Lung (tissue), 11 donors: ENCODE measurements at regions not wholly inside any gene's neighbourhood (a gene's known extent, or its start where the extent isn't known, plus 50 kb on each side); places are given as distances from the start of the nearest gene placed in this dataset.

Experiments used
- ATAC-seq: fragments of 200-7000 bp; cut with Tn5 transposase; one replicate; pipeline ENCODE4 v1.9.1; 2020; ENCODE audit warnings: moderate number of reproducible peaks; ENCODE audit not compliant: insufficient read depth, low FRiP score
- DNase-seq, 3 donors: peaks; one replicate each; pipeline ENCODE4 v3.0.0-alpha.2; 2013 to 2017
- H3K27ac ChIP-seq, 2 donors: one replicate each; pipeline ENCODE4 v1.5.1; 2013; ENCODE audit warnings: mild to moderate bottlenecking in 2 of 2, moderate library complexity in 2 of 2, control low read depth in 1 of 2, inconsistent platforms in 1 of 2, low read depth in 1 of 2, low read length in 1 of 2
- H3K27me3 ChIP-seq, 3 donors: one replicate each; pipeline ENCODE4 v1.5.1; 2013; ENCODE audit warnings: low read length in 2 of 3; ENCODE audit not compliant: control insufficient read depth in 3 of 3, insufficient read depth in 3 of 3
- H3K36me3 ChIP-seq, 4 donors: one replicate each; pipeline ENCODE4 v1.5.1; 2013; ENCODE audit warnings: low read length in 4 of 4, mild to moderate bottlenecking in 1 of 4, moderate library complexity in 1 of 4; ENCODE audit not compliant: control insufficient read depth in 4 of 4, insufficient read depth in 4 of 4
- H3K4me1 ChIP-seq, 5 donors: one replicate each; pipeline ENCODE4 v1.5.1; 2013; ENCODE audit warnings: low read length in 5 of 5, mild to moderate bottlenecking in 2 of 5, moderate library complexity in 1 of 5; ENCODE audit not compliant: control insufficient read depth in 5 of 5, insufficient read depth in 5 of 5
- H3K4me3 ChIP-seq: one replicate; pipeline ENCODE4 v1.5.1; 2013; ENCODE audit warnings: mild to moderate bottlenecking, control low read depth, moderate library complexity
- H3K9ac ChIP-seq, 2 donors: one replicate each; pipeline ENCODE4 v1.5.1; 2013; ENCODE audit warnings: low read length in 2 of 2, control low read depth in 1 of 2; ENCODE audit not compliant: insufficient read depth in 1 of 2
- H3K9me3 ChIP-seq, 4 donors: one replicate each; pipeline ENCODE4 v1.5.1; 2013; ENCODE audit warnings: low read length in 3 of 4, mild to moderate bottlenecking in 1 of 4, moderate library complexity in 1 of 4; ENCODE audit not compliant: control insufficient read depth in 4 of 4, insufficient read depth in 3 of 4
- CTCF ChIP-seq: IDR thresholded peaks from 2 replicates; pipeline ENCODE4 v1.5.1; 2012; ENCODE audit warnings: mild to moderate bottlenecking; ENCODE audit errors: control extremely low read depth, extremely low read depth
- WGBS, 2 donors: extraction: QIAGEN DNeasy Blood & Tissue Kit; methylation state at CpG; one replicate each; pipeline ENCODE4 v1.1.7; 2013; 5-methylcytosine and 5-hydroxymethylcytosine counted together
- donor health status: control.
- donor health status: control.
- donor health status: Bipolar disorder and iron deficiency.
- donor health status: healthy.
- donor health status: DM: yes; HTN: yes; CAD: no.

- no peak overlapping the region for H3K4me3 ChIP-seq
- peak in 1 of 3 donors; percentile 20 for DNase-seq
- ATAC-seq = no peak
- no peak overlapping the region for H3K27ac ChIP-seq
- H3K27me3 ChIP-seq = no peaks in the 10 kb centered on the region
- 39 to 50% methylated on average over 3 of the region's 3 CpGs for WGBS, 2 donors
- H3K9me3 ChIP-seq = peaks cover 0 to 2% (median 0%) of the 10 kb centered on the region in 4 donors
- H3K36me3 ChIP-seq = no peaks in the 10 kb centered on the region
- H3K9ac ChIP-seq = no peak overlapping the region
- TF ChIP-seq CTCF = no peak
- peaks cover 0 to 7% (median 0%) of the 10 kb centered on the region in 5 donors for H3K4me1 ChIP-seq
Observed at GRCh38 chr13:67438465-67438864, 208.3 kb upstream of the PCDH9 start.

GRCh38 chr13:67437244-67437643 is 207.1 kb upstream of the PCDH9 start:
- no peak for DNase-seq
- H3K4me3 ChIP-seq = no peak overlapping the region
- H3K9ac ChIP-seq = no peak overlapping the region
- 58 to 71% methylated on average over 5 of the region's 5 CpGs for WGBS, 2 donors
- no peak for TF ChIP-seq CTCF
- ATAC-seq = no peak
- no peak overlapping the region for H3K27ac ChIP-seq
- H3K4me1 ChIP-seq = peaks cover 0 to 7% (median 0%) of the 10 kb centered on the region in 5 donors
- peaks cover 0 to 2% (median 0%) of the 10 kb centered on the region in 4 donors for H3K9me3 ChIP-seq
- no peaks in the 10 kb centered on the region for H3K27me3 ChIP-seq
- no peaks in the 10 kb centered on the region for H3K36me3 ChIP-seq

GRCh38 chr13:67421475-67421874 is 191.3 kb upstream of the PCDH9 start:
- no peaks in the 10 kb centered on the region for H3K27me3 ChIP-seq
- H3K4me3 ChIP-seq = no peak overlapping the region
- no peaks in the 10 kb centered on the region for H3K36me3 ChIP-seq
- TF ChIP-seq CTCF = no peak
- no peaks in the 10 kb centered on the region for H3K9me3 ChIP-seq
- H3K4me1 ChIP-seq = no peaks in the 10 kb centered on the region
- DNase-seq = no peak
- 25 to 41% methylated on average over 1 of the region's 1 CpG for WGBS, 2 donors
- no peak overlapping the region for H3K9ac ChIP-seq
- H3K27ac ChIP-seq = no peak overlapping the region
- no peak for ATAC-seq
